ENCODE measurements at regions not wholly inside any gene's neighbourhood (a gene's known extent, or its start where the extent isn't known, plus 50 kb on each side); places are given as distances from the start of the nearest gene placed in this dataset.

DNA sequence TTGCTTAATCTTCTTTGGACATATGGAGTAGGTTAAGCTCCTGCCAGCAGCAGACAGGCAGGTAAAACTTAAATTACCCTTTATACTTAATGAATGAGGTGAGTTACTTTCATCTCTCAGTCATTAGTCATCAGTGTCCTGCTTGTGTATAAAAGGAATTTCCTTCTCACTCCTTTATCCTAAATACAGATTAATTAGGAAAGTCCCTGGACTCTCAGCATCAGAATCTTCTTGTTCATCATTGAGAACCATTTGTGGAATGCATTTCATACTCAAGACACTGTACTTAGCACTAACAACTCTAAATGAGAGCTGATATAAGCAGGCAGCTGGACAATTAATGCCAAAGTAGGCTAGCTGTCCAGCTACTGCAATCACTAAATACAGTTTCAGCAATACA, 630.4 kb downstream of the METTL15 start:
- Histone ChIP-seq H3K79me2 (ENCODE audit: control insufficient read depth, insufficient read depth, low read length) (no peaks in the 10 kb centered on the region), H3K9ac (ENCODE audit: low read length) (no peak overlapping the region), H3K4me1 (ENCODE audit: control insufficient read depth in 2 of 2, insufficient read depth in 2 of 2, low read length in 2 of 2) (no peaks in the 10 kb centered on the region), H3K9me3 (ENCODE audit: control extremely low read depth in 1 of 3, control insufficient read depth in 2 of 3, insufficient read depth in 1 of 3, low read length in 2 of 3) (no peaks in the 10 kb centered on the region), H4K20me1 (ENCODE audit: control insufficient read depth, insufficient read depth, low read length, poor library complexity, severe bottlenecking) (no peaks in the 10 kb centered on the region), H3K4me2 (replicated peaks; ENCODE audit: low read depth, low read length, poor library complexity, severe bottlenecking) (no peak overlapping the region), H3K27ac (ENCODE audit: low read length in 2 of 2) (no peak overlapping the region), H3K4me3 (ENCODE audit: control extremely low read depth in 1 of 5, extremely low read depth in 1 of 5, insufficient read depth in 1 of 5, low read depth in 2 of 5, low read length in 4 of 5) (no peak overlapping the region), H3K36me3 (replicated peaks in 1 of 2; ENCODE audit: control extremely low read depth in 1 of 2, control insufficient read depth in 1 of 2, extremely low read depth in 1 of 2, insufficient read depth in 2 of 2, low read length in 1 of 2) (no peaks in the 10 kb centered on the region), H2AFZ (ENCODE audit: insufficient read depth, low read depth, low read length, poor library complexity, severe bottlenecking) (no peak overlapping the region), H3K27me3 (replicated peaks in 1 of 4; ENCODE audit: control extremely low read depth in 1 of 4, control insufficient read depth in 3 of 4, insufficient read depth in 4 of 4, low read length in 3 of 4) (no peaks in the 10 kb centered on the region)
- no peak for ATAC-seq (ENCODE audit: low read depth)
- H3K9me3 Mint-ChIP-seq (ENCODE audit: insufficient read depth): peaks cover 2% of the 10 kb centered on the region
- no peak overlapping the region for H3K4me3 Mint-ChIP-seq
- intact Hi-C loops (cut with micrococcal nuclease): no loop called here
- ChIA-PET CTCF (interaction anchor here (0.9 kb wide), 1 partner anchor 11 kb away, joined by 3 read pairs; no protein-coding TSS in a partner anchor), POLR2A (no interaction called here)
- H3K27ac Mint-ChIP-seq: no peak overlapping the region
- no peaks in the 10 kb centered on the region for H3K27me3 Mint-ChIP-seq
- TF ChIP-seq, protein P1, sequence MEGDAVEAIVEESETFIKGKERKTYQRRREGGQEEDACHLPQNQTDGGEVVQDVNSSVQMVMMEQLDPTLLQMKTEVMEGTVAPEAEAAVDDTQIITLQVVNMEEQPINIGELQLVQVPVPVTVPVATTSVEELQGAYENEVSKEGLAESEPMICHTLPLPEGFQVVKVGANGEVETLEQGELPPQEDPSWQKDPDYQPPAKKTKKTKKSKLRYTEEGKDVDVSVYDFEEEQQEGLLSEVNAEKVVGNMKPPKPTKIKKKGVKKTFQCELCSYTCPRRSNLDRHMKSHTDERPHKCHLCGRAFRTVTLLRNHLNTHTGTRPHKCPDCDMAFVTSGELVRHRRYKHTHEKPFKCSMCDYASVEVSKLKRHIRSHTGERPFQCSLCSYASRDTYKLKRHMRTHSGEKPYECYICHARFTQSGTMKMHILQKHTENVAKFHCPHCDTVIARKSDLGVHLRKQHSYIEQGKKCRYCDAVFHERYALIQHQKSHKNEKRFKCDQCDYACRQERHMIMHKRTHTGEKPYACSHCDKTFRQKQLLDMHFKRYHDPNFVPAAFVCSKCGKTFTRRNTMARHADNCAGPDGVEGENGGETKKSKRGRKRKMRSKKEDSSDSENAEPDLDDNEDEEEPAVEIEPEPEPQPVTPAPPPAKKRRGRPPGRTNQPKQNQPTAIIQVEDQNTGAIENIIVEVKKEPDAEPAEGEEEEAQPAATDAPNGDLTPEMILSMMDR (IDR thresholded peaks at IDR 0.05): no peak
- TF ChIP-seq EZH2 (IDR thresholded peaks at IDR 0.05; ENCODE audit: borderline replicate concordance, insufficient read depth, low read depth, low read length, poor library complexity, severe bottlenecking): no peak
- DNase-seq: no peak
- H3K4me1 Mint-ChIP-seq: no peaks in the 10 kb centered on the region

DNA sequence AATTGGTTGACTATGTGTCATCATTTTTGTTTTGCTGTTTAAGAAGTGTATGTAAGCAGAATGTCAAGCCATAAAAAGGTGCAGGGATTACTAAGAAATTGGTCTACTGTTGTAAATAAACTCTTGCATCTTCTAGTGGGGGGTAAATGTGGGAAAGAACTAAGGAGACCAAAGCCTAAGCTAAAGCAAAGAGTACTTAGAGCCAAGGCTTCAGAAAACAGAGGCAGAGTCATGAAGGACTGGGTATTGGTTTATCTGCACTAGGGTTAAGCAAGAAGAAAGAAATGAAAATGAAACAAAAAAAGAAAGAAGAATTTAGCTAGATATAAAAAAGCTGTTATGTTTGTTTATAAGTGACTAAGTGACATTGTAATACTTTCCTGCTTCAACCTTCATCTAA, 628.1 kb downstream of the METTL15 start:
- Histone ChIP-seq H3K9me3 (ENCODE audit: control extremely low read depth in 1 of 3, control insufficient read depth in 2 of 3, insufficient read depth in 1 of 3, low read length in 2 of 3) (no peaks in the 10 kb centered on the region), H3K9ac (ENCODE audit: low read length) (no peak overlapping the region), H3K4me1 (ENCODE audit: control insufficient read depth in 2 of 2, insufficient read depth in 2 of 2, low read length in 2 of 2) (no peaks in the 10 kb centered on the region), H3K4me2 (replicated peaks; ENCODE audit: low read depth, low read length, poor library complexity, severe bottlenecking) (no peak overlapping the region), H3K79me2 (ENCODE audit: control insufficient read depth, insufficient read depth, low read length) (no peaks in the 10 kb centered on the region), H3K36me3 (replicated peaks in 1 of 2; ENCODE audit: control extremely low read depth in 1 of 2, control insufficient read depth in 1 of 2, extremely low read depth in 1 of 2, insufficient read depth in 2 of 2, low read length in 1 of 2) (no peaks in the 10 kb centered on the region), H3K27me3 (replicated peaks in 1 of 4; ENCODE audit: control extremely low read depth in 1 of 4, control insufficient read depth in 3 of 4, insufficient read depth in 4 of 4, low read length in 3 of 4) (no peaks in the 10 kb centered on the region), H3K4me3 (ENCODE audit: control extremely low read depth in 1 of 5, extremely low read depth in 1 of 5, insufficient read depth in 1 of 5, low read depth in 2 of 5, low read length in 4 of 5) (no peak overlapping the region), H4K20me1 (ENCODE audit: control insufficient read depth, insufficient read depth, low read length, poor library complexity, severe bottlenecking) (no peaks in the 10 kb centered on the region), H3K27ac (ENCODE audit: low read length in 2 of 2) (no peak overlapping the region), H2AFZ (ENCODE audit: insufficient read depth, low read depth, low read length, poor library complexity, severe bottlenecking) (no peak overlapping the region)
- TF ChIP-seq EZH2 (IDR thresholded peaks at IDR 0.05; ENCODE audit: borderline replicate concordance, insufficient read depth, low read depth, low read length, poor library complexity, severe bottlenecking): no peak
- TF ChIP-seq, protein P1 (IDR thresholded peaks at IDR 0.05): no peak
- intact Hi-C loops (cut with micrococcal nuclease): no loop called here
- Mint-ChIP-seq H3K4me1 (no peaks in the 10 kb centered on the region), H3K4me3 (no peak overlapping the region), H3K9me3 (ENCODE audit: insufficient read depth) (peaks cover 2% of the 10 kb centered on the region), H3K27me3 (no peaks in the 10 kb centered on the region), H3K27ac (no peak overlapping the region)
- DNase-seq (no peak), ATAC-seq (ENCODE audit: low read depth) (no peak)
- ChIA-PET POLR2A (no interaction called here), CTCF (no interaction called here)

All from B cell (primary cell).